ENCODE measurements at regions not wholly inside any gene's neighbourhood (a gene's known extent, or its start where the extent isn't known, plus 50 kb on each side); places are given as distances from the start of the nearest gene placed in this dataset.

GRCh38 chr2:8528863-8529262 lies 153.0 kb upstream of the ID2 start:
- no peak overlapping the region for H3K27ac ChIP-seq
- H3K36me3 ChIP-seq, result no peaks in the 10 kb centered on the region
- peaks cover 0 to 18% (median 8%) of the 10 kb centered on the region in 4 donors for H3K9me3 ChIP-seq
- DNase-seq, result no peak
- WGBS, 5 donors, result 92 to 98% (median 97%) methylated on average over 3 of the region's 3 CpGs
- intact Hi-C loops (cut with DNase I; ENCODE audit: low total_unique reads), result no loop called here
- H3K27me3 ChIP-seq, result no peaks in the 10 kb centered on the region
- TF ChIP-seq CTCF (IDR thresholded peaks at IDR 0.05), result no peak
- TF ChIP-seq POLR2A (IDR thresholded peaks at IDR 0.05), result no peak
- no peak for TF ChIP-seq EP300 (IDR thresholded peaks at IDR 0.05)
- TF ChIP-seq POLR2AphosphoS5 (IDR thresholded peaks at IDR 0.05), result no peak
- H3K4me1 ChIP-seq, result peaks cover 14 to 30% (median 22%) of the 10 kb centered on the region in 4 donors
- H3K4me3 ChIP-seq, result no peak overlapping the region

GRCh38 chr2:8529706-8530277 lies 152.1 kb upstream of the ID2 start:
- Histone ChIP-seq H3K27ac (no peak overlapping the region), H3K4me1 (peaks cover 14 to 28% (median 25%) of the 10 kb centered on the region in 4 donors), H3K36me3 (no peaks in the 10 kb centered on the region), H3K4me3 (no peak overlapping the region), H3K9me3 (peaks cover 0 to 18% (median 8%) of the 10 kb centered on the region in 4 donors), H3K27me3 (no peaks in the 10 kb centered on the region)
- intact Hi-C loops (cut with DNase I; ENCODE audit: low total_unique reads), result no loop called here
- no peak for DNase-seq
- WGBS, 5 donors, result 92 to 97% (median 93%) methylated on average over 6 of the region's 6 CpGs
- TF ChIP-seq POLR2A (IDR thresholded peaks at IDR 0.05) (no peak), CTCF (IDR thresholded peaks at IDR 0.05) (no peak), POLR2AphosphoS5 (IDR thresholded peaks at IDR 0.05) (no peak), EP300 (IDR thresholded peaks at IDR 0.05) (no peak)

- Histone ChIP-seq H3K27ac (no peak overlapping the region), H3K36me3 (no peaks in the 10 kb centered on the region), H3K9me3 (peaks cover 0 to 18% (median 8%) of the 10 kb centered on the region in 4 donors), H3K4me1 (peaks cover 14 to 28% (median 26%) of the 10 kb centered on the region in 4 donors), H3K27me3 (no peaks in the 10 kb centered on the region), H3K4me3 (no peak overlapping the region)
- TF ChIP-seq CTCF (IDR thresholded peaks at IDR 0.05) (no peak), EP300 (IDR thresholded peaks at IDR 0.05) (no peak), POLR2AphosphoS5 (IDR thresholded peaks at IDR 0.05) (no peak), POLR2A (IDR thresholded peaks at IDR 0.05) (no peak)
- 80 to 83% (median 82%) methylated on average over 1 of the region's 1 CpG for WGBS, 5 donors
- intact Hi-C loops (cut with DNase I; ENCODE audit: low total_unique reads), result no loop called here
- no peak for DNase-seq
Observed at GRCh38 chr2:8531481-8531880, 150.4 kb upstream of the ID2 start.

- no peak for DNase-seq
- H3K27ac ChIP-seq, result no peak overlapping the region
- no peaks in the 10 kb centered on the region for H3K27me3 ChIP-seq
- TF ChIP-seq POLR2A (IDR thresholded peaks at IDR 0.05) (no peak), CTCF (IDR thresholded peaks at IDR 0.05) (no peak), POLR2AphosphoS5 (IDR thresholded peaks at IDR 0.05) (no peak), EP300 (IDR thresholded peaks at IDR 0.05) (no peak)
- H3K36me3 ChIP-seq, result no peaks in the 10 kb centered on the region
- no peak overlapping the region for H3K4me3 ChIP-seq
- H3K9me3 ChIP-seq, result peaks cover 0 to 18% (median 8%) of the 10 kb centered on the region in 4 donors
- intact Hi-C loops (cut with DNase I; ENCODE audit: low total_unique reads), result no loop called here
- WGBS, 5 donors, result 90 to 96% (median 92%) methylated on average over 5 of the region's 5 CpGs
- peaks cover 19 to 29% (median 28%) of the 10 kb centered on the region in 4 donors for H3K4me1 ChIP-seq
Observed at GRCh38 chr2:8532438-8532837, 149.4 kb upstream of the ID2 start.
